HepG2 (cell line): ENCODE measurements at regions not wholly inside any gene's neighbourhood (a gene's known extent, or its start where the extent isn't known, plus 50 kb on each side); places are given as distances from the start of the nearest gene placed in this dataset.
A peak's percentile ranks its signal among the peaks of the same experiment; 100 is the strongest.

Source experiments
- BCL3 ChIP-seq: sonication (generic); formaldehyde crosslinking; IDR thresholded peaks from 2 replicates; pipeline ENCODE4 v1.5.1; 2020; ENCODE audit warnings: mild to moderate bottlenecking, missing genetic modification reagents, moderate library complexity
- FOSL1 ChIP-seq: sonication (generic); formaldehyde crosslinking; IDR thresholded peaks from 2 replicates; pipeline ENCODE4 v1.9.0; 2021; ENCODE audit warnings: missing genetic modification reagents, borderline replicate concordance
- FOXO1 ChIP-seq: sonication (generic); formaldehyde crosslinking; IDR thresholded peaks from 2 replicates; pipeline ENCODE4 v1.4.0; 2020; ENCODE audit warnings: missing genetic modification reagents
- GABPB1 ChIP-seq: IDR thresholded peaks from 2 replicates; pipeline ENCODE4 v1.6.1; 2016; ENCODE audit warnings: mild to moderate bottlenecking, missing genetic modification reagents, moderate library complexity, missing compliant biosample characterization
- HNRNPLL ChIP-seq: fragments of 200-400 bp; formaldehyde crosslinking; IDR thresholded peaks from 2 replicates; pipeline ENCODE4 v1.6.1; 2017; ENCODE audit warnings: mild to moderate bottlenecking, low read depth, low read length; ENCODE audit not compliant: poor library complexity, severe bottlenecking
- HOXA3 ChIP-seq: sonication (generic); formaldehyde crosslinking; IDR thresholded peaks from 2 replicates; pipeline ENCODE4 v1.5.0; 2020; ENCODE audit warnings: missing genetic modification reagents
- KDM5B ChIP-seq: sonication (generic); formaldehyde crosslinking; IDR thresholded peaks from 2 replicates; pipeline ENCODE4 v1.4.0; 2020; ENCODE audit warnings: missing genetic modification reagents, mild to moderate bottlenecking, borderline replicate concordance
- MAX ChIP-seq: IDR thresholded peaks from 2 replicates; pipeline ENCODE4 v1.6.1; 2012; ENCODE audit warnings: inconsistent platforms
- NBN ChIP-seq: fragments of 450-650 bp; conservative IDR thresholded peaks from 2 replicates; pipeline ENCODE4 v1.6.1; 2017
- NR1H2 ChIP-seq: sonication (generic); formaldehyde crosslinking; IDR thresholded peaks from 2 replicates; pipeline ENCODE4 v1.8.1; 2022; ENCODE audit warnings: low read depth, missing genetic modification reagents, borderline replicate concordance
- PATZ1 ChIP-seq: sonication (generic); formaldehyde crosslinking; IDR thresholded peaks from 2 replicates; pipeline ENCODE4 v1.4.0; 2020; ENCODE audit warnings: missing genetic modification reagents
- RBFOX2 ChIP-seq: fragments of 200-400 bp; formaldehyde crosslinking; IDR thresholded peaks from 2 replicates; pipeline ENCODE4 v1.6.1; 2017; ENCODE audit warnings: low read depth, mild to moderate bottlenecking, low read length
- SIN3A ChIP-seq: IDR thresholded peaks from 2 replicates; pipeline ENCODE4 v1.6.1; 2011; ENCODE audit warnings: low read depth, mild to moderate bottlenecking, control low read depth, low read length, borderline replicate concordance
- SOX13 ChIP-seq, 3 experiments: fragments of 450-650 bp in 1 of 3; sonication (generic) in 1 of 3; formaldehyde crosslinking in 1 of 3; IDR thresholded peaks in 2 of 3; conservative IDR thresholded peaks in 1 of 3; 2 replicates each; pipeline versions ENCODE4 v1.5.0 to v1.6.1; 2016 to 2020; ENCODE audit warnings: antibody characterized with exemption in 1 of 3, mild to moderate bottlenecking in 1 of 3, missing compliant biosample characterization in 1 of 3, missing genetic modification reagents in 1 of 3, moderate library complexity in 1 of 3
- STAG1 ChIP-seq: sonication (generic); formaldehyde crosslinking; IDR thresholded peaks from 2 replicates; pipeline ENCODE4 v1.4.0; 2020; ENCODE audit warnings: missing genetic modification reagents
- STAT5B ChIP-seq: sonication (generic); formaldehyde crosslinking; IDR thresholded peaks from 2 replicates; pipeline ENCODE4 v1.4.0; 2020; ENCODE audit warnings: missing genetic modification reagents
- ZBTB37 ChIP-seq: sonication (generic); formaldehyde crosslinking; IDR thresholded peaks from 2 replicates; pipeline ENCODE4 v1.4.0; 2020; ENCODE audit warnings: mild to moderate bottlenecking, missing genetic modification reagents
- ZNF335 ChIP-seq: sonication (generic); formaldehyde crosslinking; IDR thresholded peaks from 2 replicates; pipeline ENCODE4 v1.4.0; 2020; ENCODE audit warnings: missing genetic modification reagents
- ZNF33A ChIP-seq: sonication (generic); formaldehyde crosslinking; IDR thresholded peaks from 2 replicates; pipeline ENCODE4 v1.5.1; 2020; ENCODE audit warnings: missing genetic modification reagents, mild to moderate bottlenecking, moderate library complexity, borderline replicate concordance
- ZNF441 ChIP-seq: sonication (generic); formaldehyde crosslinking; IDR thresholded peaks from 2 replicates; pipeline ENCODE4 v1.7.0; 2021; ENCODE audit warnings: missing genetic modification reagents, borderline replicate concordance
- ZNF512 ChIP-seq: sonication (generic); formaldehyde crosslinking; IDR thresholded peaks from 2 replicates; pipeline ENCODE4 v1.4.0; 2020; ENCODE audit warnings: mild to moderate bottlenecking, missing genetic modification reagents
- ZNF709 ChIP-seq: sonication (generic); formaldehyde crosslinking; IDR thresholded peaks from 2 replicates; pipeline ENCODE4 v1.5.0; 2020; ENCODE audit warnings: mild to moderate bottlenecking, missing genetic modification reagents
- ZNF878 ChIP-seq: sonication (generic); formaldehyde crosslinking; IDR thresholded peaks from 2 replicates; pipeline ENCODE4 v1.8.1; 2023; ENCODE audit warnings: mild to moderate bottlenecking, missing genetic modification reagents, moderate library complexity
- ZSCAN21 ChIP-seq: sonication (generic); formaldehyde crosslinking; IDR thresholded peaks from 2 replicates; pipeline ENCODE4 v1.8.0; 2022; ENCODE audit warnings: mild to moderate bottlenecking, missing genetic modification reagents, moderate library complexity, borderline replicate concordance

GRCh38 chr4:124530464-124531077 lies 182.0 kb downstream of the ANKRD50 start (continued):
- no peak for TF ChIP-seq BCL3 (CRISPR knock-in tag)
- peak; percentile 91 for TF ChIP-seq HOXA3 (CRISPR knock-in tag)
- TF ChIP-seq FOSL1 (CRISPR knock-in tag) = peak; percentile 93
- TF ChIP-seq ZNF878 (CRISPR knock-in tag) = peak; percentile 91
- TF ChIP-seq NBN = no peak
- peak; percentile 47; the same call in 1 of the 2 replicates for TF ChIP-seq RBFOX2
- TF ChIP-seq KDM5B (CRISPR knock-in tag) = no peak
- peak; percentile 42; the same call in 1 of the 2 replicates for TF ChIP-seq ZBTB37 (CRISPR knock-in tag)
- TF ChIP-seq STAG1 (CRISPR knock-in tag) = peak; percentile 17; the same call in 1 of the 2 replicates
- TF ChIP-seq SOX13 (IDR thresholded peaks at IDR 0.05) = peak; percentile 92
- TF ChIP-seq SOX13 (CRISPR knock-in tag; conservative IDR thresholded peaks at IDR 0.05 in 1 of 2, IDR thresholded peaks at IDR 0.05 in 1 of 2) = peak; percentile 21 to 91; a peak in 2 of 4 replicates
- TF ChIP-seq ZSCAN21 = no peak
- no peak for TF ChIP-seq NR1H2 (CRISPR knock-in tag)
- TF ChIP-seq MAX = peak; percentile 63
- TF ChIP-seq STAT5B (CRISPR knock-in tag) = no peak
- 0 out of 2 replicates have a peak, but pooled peaks have one; percentile 35 for TF ChIP-seq ZNF441
- peak; percentile 98 for TF ChIP-seq FOXO1
- TF ChIP-seq GABPB1 = peak; percentile 40; the same call in 1 of the 2 replicates
- no peak for TF ChIP-seq ZNF512
- no peak for TF ChIP-seq SIN3A
- TF ChIP-seq ZNF709 (CRISPR knock-in tag) = 0 out of 2 replicates have a peak, but pooled peaks have one; percentile 26
- no peak; the same call in 1 of the 2 replicates for TF ChIP-seq ZNF335 (CRISPR knock-in tag)
- peak; percentile 61; the same call in 1 of the 2 replicates for TF ChIP-seq PATZ1 (CRISPR knock-in tag)
- TF ChIP-seq ZNF33A (CRISPR knock-in tag) = no peak
- no peak for TF ChIP-seq HNRNPLL
